HEK293 (cell line): ENCODE measurements at regions not wholly inside any gene's neighbourhood (a gene's known extent, or its start where the extent isn't known, plus 50 kb on each side); places are given as distances from the start of the nearest gene placed in this dataset.

ENCODE experiments used
- CTCF ChIA-PET: fragments of 350-600 bp; formaldehyde crosslinking; extraction: SDS; loops from one replicate; lab custom pipeline; 2021; ENCODE audit warnings: antibody characterized with exemption; lab: Yijun Ruan, JAX
- POLR2A ChIA-PET: fragments of 300-600 bp; formaldehyde crosslinking; extraction: SDS; loops from one replicate; lab custom pipeline; 2020; ENCODE audit warnings: antibody characterized with exemption, inconsistent platforms; lab: Yijun Ruan, JAX
- H3K27ac ChIP-seq: fragments of 200-500 bp; sonication (Bioruptor generic); 2 replicates; pipeline ENCODE4 v1.5.1; 2014; ENCODE audit warnings: low read depth, low read length, control low read depth, inconsistent platforms; ENCODE audit errors: extremely low read depth
- H3K36me3 ChIP-seq, 2 experiments: fragments of 200-500 bp in 1 of 2; sonication (Bioruptor generic) in 1 of 2; 1 replicate in 1 of 2; 2 replicates in 1 of 2; pipeline ENCODE4 v1.5.1; 2014 to 2017; ENCODE audit warnings: inconsistent platforms in 2 of 2, low read length in 2 of 2; ENCODE audit not compliant: control insufficient read depth in 2 of 2, insufficient read depth in 1 of 2
- H3K4me1 ChIP-seq: fragments of 200-500 bp; sonication (Bioruptor generic); 2 replicates; pipeline ENCODE4 v1.5.1; 2014; ENCODE audit warnings: mild to moderate bottlenecking, low read length, inconsistent platforms; ENCODE audit not compliant: control insufficient read depth, insufficient read depth
- H3K4me3 ChIP-seq: 2 replicates; pipeline ENCODE4 v1.5.1; 2011; ENCODE audit warnings: low read depth, mild to moderate bottlenecking, control low read depth, low read length, moderate library complexity
- H3K9me3 ChIP-seq: fragments of 200-500 bp; sonication (Bioruptor generic); 2 replicates; pipeline ENCODE4 v1.5.1; 2014; ENCODE audit warnings: low read depth, low read length, inconsistent platforms; ENCODE audit not compliant: control insufficient read depth, insufficient read depth
- HOXA7 ChIP-seq: sonication (generic); formaldehyde crosslinking; IDR thresholded peaks from 2 replicates; pipeline ENCODE4 v1.8.1; 2022; ENCODE audit warnings: missing genetic modification reagents, borderline replicate concordance
- HOXC10 ChIP-seq: sonication (generic); formaldehyde crosslinking; IDR thresholded peaks from 2 replicates; pipeline ENCODE4 v1.8.1; 2023; ENCODE audit warnings: mild to moderate bottlenecking, missing genetic modification reagents
- KLF7 ChIP-seq: fragments of 450-650 bp; formaldehyde crosslinking; IDR thresholded peaks from 2 replicates; pipeline ENCODE4 v1.5.1; 2016; ENCODE audit warnings: missing biosample characterization, missing genetic modification characterization, borderline replicate concordance
- OSR2 ChIP-seq: fragments of 450-650 bp; formaldehyde crosslinking; IDR thresholded peaks from 2 replicates; pipeline ENCODE4 v1.5.1; 2016; ENCODE audit warnings: missing biosample characterization, missing genetic modification characterization
- PATZ1 ChIP-seq: fragments of 450-650 bp; formaldehyde crosslinking; IDR thresholded peaks from 2 replicates; pipeline ENCODE4 v1.5.1; 2016; ENCODE audit warnings: missing biosample characterization, missing genetic modification characterization
- SP7 ChIP-seq: fragments of 450-650 bp; formaldehyde crosslinking; IDR thresholded peaks from 2 replicates; pipeline ENCODE4 v1.5.1; 2016; ENCODE audit warnings: missing biosample characterization, missing genetic modification characterization
- TRIM28 ChIP-seq: IDR thresholded peaks from 2 replicates; pipeline ENCODE4 v1.6.1; 2011; ENCODE audit warnings: low read length, control low read depth, borderline replicate concordance
- ZFP3 ChIP-seq: fragments of 450-650 bp; formaldehyde crosslinking; IDR thresholded peaks from 2 replicates; pipeline ENCODE4 v1.5.1; 2016; ENCODE audit warnings: low read depth, missing biosample characterization, missing genetic modification characterization
- ZFP41 ChIP-seq: fragments of 450-650 bp; formaldehyde crosslinking; IDR thresholded peaks from 2 replicates; pipeline ENCODE4 v1.5.1; 2016; ENCODE audit warnings: missing biosample characterization, missing genetic modification characterization, borderline replicate concordance
- ZNF302 ChIP-seq: fragments of 450-650 bp; formaldehyde crosslinking; IDR thresholded peaks from 2 replicates; pipeline ENCODE4 v1.5.1; 2016; ENCODE audit warnings: missing biosample characterization, missing genetic modification characterization, low read depth
- ZNF558 ChIP-seq: fragments of 450-650 bp; formaldehyde crosslinking; IDR thresholded peaks from 2 replicates; pipeline ENCODE4 v1.5.1; 2016; ENCODE audit warnings: missing biosample characterization, missing genetic modification characterization
- ZNF596 ChIP-seq: fragments of 450-650 bp; IDR thresholded peaks from 2 replicates; pipeline ENCODE4 v1.5.0; 2018; ENCODE audit warnings: missing biosample characterization, mild to moderate bottlenecking, missing genetic modification characterization, moderate library complexity
- ZNF692 ChIP-seq: fragments of 450-650 bp; formaldehyde crosslinking; IDR thresholded peaks from 2 replicates; pipeline ENCODE4 v1.5.1; 2016; ENCODE audit warnings: missing biosample characterization, missing genetic modification characterization
- ZNF701 ChIP-seq: fragments of 450-650 bp; formaldehyde crosslinking; IDR thresholded peaks from 2 replicates; pipeline ENCODE4 v1.5.1; 2016; ENCODE audit warnings: missing biosample characterization, missing genetic modification characterization
- ZSCAN30 ChIP-seq: fragments of 450-650 bp; IDR thresholded peaks from 2 replicates; pipeline ENCODE4 v1.5.1; 2018; ENCODE audit warnings: missing biosample characterization, mild to moderate bottlenecking, missing genetic modification characterization, moderate library complexity
- ZSCAN5A ChIP-seq: fragments of 450-650 bp; formaldehyde crosslinking; IDR thresholded peaks from 2 replicates; pipeline ENCODE4 v1.5.1; 2016; ENCODE audit warnings: missing biosample characterization, missing genetic modification characterization
- TF ChIP-seq, protein P1 (sequence below): fragments of 450-650 bp; formaldehyde crosslinking; IDR thresholded peaks from 2 replicates; pipeline ENCODE4 v1.5.1; 2017; ENCODE audit warnings: missing biosample characterization, missing genetic modification characterization

- CTCF ChIA-PET: no interaction called here
- TF ChIP-seq ZNF692: no peak
- no peak for TF ChIP-seq TRIM28
- no peak for TF ChIP-seq OSR2 (tag by site-specific recombination)
- no peak for TF ChIP-seq ZFP3 (tag by site-specific recombination)
- Histone ChIP-seq H3K9me3 (no peaks in the 10 kb centered on the region), H3K36me3 (no peaks in the 10 kb centered on the region), H3K4me3 (no peak overlapping the region), H3K4me1 (no peaks in the 10 kb centered on the region), H3K27ac (no peak overlapping the region)
- POLR2A ChIA-PET: no interaction called here
Measured at GRCh38 chr1:83698644-83699043, 300.3 kb downstream of the TTLL7 start.

GRCh38 chr1:83697961-83698360, 301.0 kb downstream of the TTLL7 start:
- Histone ChIP-seq H3K9me3 (no peaks in the 10 kb centered on the region), H3K27ac (no peak overlapping the region), H3K36me3 (no peaks in the 10 kb centered on the region), H3K4me3 (no peak overlapping the region), H3K4me1 (no peaks in the 10 kb centered on the region)
- TF ChIP-seq ZSCAN30 (tag by site-specific recombination) (no peak), ZNF558 (tag by site-specific recombination) (no peak), ZNF596 (no peak), ZFP41 (no peak), HOXA7 (CRISPR knock-in tag) (no peak), HOXC10 (CRISPR knock-in tag) (no peak), ZSCAN5A (tag by site-specific recombination) (no peak), SP7 (no peak), ZNF701 (tag by site-specific recombination) (no peak)
- ChIA-PET POLR2A (no interaction called here), CTCF (no interaction called here)

DNA sequence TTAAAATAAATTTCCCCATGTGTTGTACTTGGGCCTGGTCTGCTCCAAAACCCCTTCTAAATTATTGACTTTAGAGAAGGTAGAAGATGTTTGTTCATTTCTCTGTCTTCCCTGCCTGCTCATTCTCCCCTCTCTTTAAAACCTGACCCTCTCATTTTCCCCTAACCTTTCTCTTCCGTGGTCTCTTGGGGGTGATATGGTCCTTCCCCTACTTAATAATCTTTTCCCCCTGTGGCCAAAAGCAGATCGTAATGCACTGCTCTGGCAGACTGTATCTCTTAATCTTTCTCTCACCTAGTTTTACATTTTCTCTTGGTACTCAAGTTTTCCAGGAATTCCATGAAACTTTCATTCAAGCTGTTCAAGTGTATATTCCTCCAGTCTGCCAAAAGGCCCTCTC, 301.7 kb downstream of the TTLL7 start:
- no peak overlapping the region for H3K4me3 ChIP-seq
- TF ChIP-seq, protein P1, sequence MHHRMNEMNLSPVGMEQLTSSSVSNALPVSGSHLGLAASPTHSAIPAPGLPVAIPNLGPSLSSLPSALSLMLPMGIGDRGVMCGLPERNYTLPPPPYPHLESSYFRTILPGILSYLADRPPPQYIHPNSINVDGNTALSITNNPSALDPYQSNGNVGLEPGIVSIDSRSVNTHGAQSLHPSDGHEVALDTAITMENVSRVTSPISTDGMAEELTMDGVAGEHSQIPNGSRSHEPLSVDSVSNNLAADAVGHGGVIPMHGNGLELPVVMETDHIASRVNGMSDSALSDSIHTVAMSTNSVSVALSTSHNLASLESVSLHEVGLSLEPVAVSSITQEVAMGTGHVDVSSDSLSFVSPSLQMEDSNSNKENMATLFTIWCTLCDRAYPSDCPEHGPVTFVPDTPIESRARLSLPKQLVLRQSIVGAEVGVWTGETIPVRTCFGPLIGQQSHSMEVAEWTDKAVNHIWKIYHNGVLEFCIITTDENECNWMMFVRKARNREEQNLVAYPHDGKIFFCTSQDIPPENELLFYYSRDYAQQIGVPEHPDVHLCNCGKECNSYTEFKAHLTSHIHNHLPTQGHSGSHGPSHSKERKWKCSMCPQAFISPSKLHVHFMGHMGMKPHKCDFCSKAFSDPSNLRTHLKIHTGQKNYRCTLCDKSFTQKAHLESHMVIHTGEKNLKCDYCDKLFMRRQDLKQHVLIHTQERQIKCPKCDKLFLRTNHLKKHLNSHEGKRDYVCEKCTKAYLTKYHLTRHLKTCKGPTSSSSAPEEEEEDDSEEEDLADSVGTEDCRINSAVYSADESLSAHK: no peak
- TF ChIP-seq PATZ1 (tag by site-specific recombination) (no peak), KLF7 (tag by site-specific recombination) (no peak), ZNF302 (tag by site-specific recombination) (no peak)
- TF ChIP-seq, all 188 proteins: peak for 0
- Histone ChIP-seq H3K4me1 (0 out of 2 replicates have a peak, but pooled peaks cover 2% of the 10 kb centered on the region), H3K27ac (no peak overlapping the region), H3K36me3 (no peaks in the 10 kb centered on the region), H3K9me3 (no peaks in the 10 kb centered on the region)
- ChIA-PET POLR2A (no interaction called here), CTCF (no interaction called here)
